Liver (tissue), 3 donors: ENCODE measurements at regions not wholly inside any gene's neighbourhood (a gene's known extent, or its start where the extent isn't known, plus 50 kb on each side); places are given as distances from the start of the nearest gene placed in this dataset.

Experiments
- ATF3 ChIP-seq: IDR thresholded peaks from 2 replicates; pipeline ENCODE4 v1.6.1; 2016; ENCODE audit warnings: antibody characterized with exemption
- EGR1 ChIP-seq, 2 donors: IDR thresholded peaks; 2 replicates each; pipeline ENCODE4 v1.6.1; 2016 to 2018; ENCODE audit warnings: antibody characterized with exemption in 2 of 2, low read depth in 2 of 2
- FOXA1 ChIP-seq: IDR thresholded peaks from 2 replicates; pipeline ENCODE4 v1.6.1; 2016; ENCODE audit warnings: antibody characterized with exemption
- FOXA2 ChIP-seq: IDR thresholded peaks from 2 replicates; pipeline ENCODE4 v1.6.1; 2016; ENCODE audit warnings: antibody characterized with exemption
- GABPA ChIP-seq, 2 donors: IDR thresholded peaks in 1 of 2; conservative IDR thresholded peaks in 1 of 2; 2 replicates each; pipeline ENCODE4 v1.6.1; 2016; ENCODE audit warnings: antibody characterized with exemption in 2 of 2, mild to moderate bottlenecking in 1 of 2, moderate library complexity in 1 of 2
- JUND ChIP-seq, 2 donors: IDR thresholded peaks; 2 replicates each; pipeline ENCODE4 v1.6.1; 2016; ENCODE audit warnings: antibody characterized with exemption in 2 of 2
- MAX ChIP-seq: IDR thresholded peaks from 2 replicates; pipeline ENCODE4 v1.6.1; 2016; ENCODE audit warnings: antibody characterized with exemption
- NR2F2 ChIP-seq: IDR thresholded peaks from 2 replicates; pipeline ENCODE4 v1.6.1; 2016; ENCODE audit warnings: antibody characterized with exemption
- RAD21 ChIP-seq, 2 donors: IDR thresholded peaks; 2 replicates each; pipeline ENCODE4 v1.6.1; 2016; ENCODE audit warnings: antibody characterized with exemption in 2 of 2, mild to moderate bottlenecking in 2 of 2
- REST ChIP-seq: IDR thresholded peaks from 2 replicates; pipeline ENCODE4 v1.6.1; 2016; ENCODE audit warnings: antibody characterized with exemption, mild to moderate bottlenecking
- RXRA ChIP-seq, 2 donors: IDR thresholded peaks; 2 replicates each; pipeline ENCODE4 v1.6.1; 2017 to 2018; ENCODE audit warnings: antibody characterized with exemption in 2 of 2, mild to moderate bottlenecking in 1 of 2
- TAF1 ChIP-seq: conservative IDR thresholded peaks from 2 replicates; pipeline ENCODE4 v1.6.1; 2016; ENCODE audit warnings: antibody characterized with exemption, mild to moderate bottlenecking
- YY1 ChIP-seq: IDR thresholded peaks from 2 replicates; pipeline ENCODE4 v1.6.1; 2016; ENCODE audit warnings: antibody characterized with exemption, mild to moderate bottlenecking
- TF ChIP-seq, protein P1 (sequence below): fragments of 150-350 bp; IDR thresholded peaks from 2 replicates; pipeline ENCODE4 v1.5.1; 2017; ENCODE audit warnings: improper control_type of control experiment, low read depth, low read length; ENCODE audit not compliant: missing input control
- donor health status: healthy.
- donor health status: healthy.

- no peak for TF ChIP-seq FOXA1
- TF ChIP-seq, protein P1, sequence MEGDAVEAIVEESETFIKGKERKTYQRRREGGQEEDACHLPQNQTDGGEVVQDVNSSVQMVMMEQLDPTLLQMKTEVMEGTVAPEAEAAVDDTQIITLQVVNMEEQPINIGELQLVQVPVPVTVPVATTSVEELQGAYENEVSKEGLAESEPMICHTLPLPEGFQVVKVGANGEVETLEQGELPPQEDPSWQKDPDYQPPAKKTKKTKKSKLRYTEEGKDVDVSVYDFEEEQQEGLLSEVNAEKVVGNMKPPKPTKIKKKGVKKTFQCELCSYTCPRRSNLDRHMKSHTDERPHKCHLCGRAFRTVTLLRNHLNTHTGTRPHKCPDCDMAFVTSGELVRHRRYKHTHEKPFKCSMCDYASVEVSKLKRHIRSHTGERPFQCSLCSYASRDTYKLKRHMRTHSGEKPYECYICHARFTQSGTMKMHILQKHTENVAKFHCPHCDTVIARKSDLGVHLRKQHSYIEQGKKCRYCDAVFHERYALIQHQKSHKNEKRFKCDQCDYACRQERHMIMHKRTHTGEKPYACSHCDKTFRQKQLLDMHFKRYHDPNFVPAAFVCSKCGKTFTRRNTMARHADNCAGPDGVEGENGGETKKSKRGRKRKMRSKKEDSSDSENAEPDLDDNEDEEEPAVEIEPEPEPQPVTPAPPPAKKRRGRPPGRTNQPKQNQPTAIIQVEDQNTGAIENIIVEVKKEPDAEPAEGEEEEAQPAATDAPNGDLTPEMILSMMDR = no peak
- TF ChIP-seq MAX = no peak
- no peak for TF ChIP-seq REST
- no peak for TF ChIP-seq ATF3
- no peak for TF ChIP-seq TAF1
- no peak for TF ChIP-seq YY1
- TF ChIP-seq JUND (IDR thresholded peaks at IDR 0.05) = no peak
- no peak for TF ChIP-seq RAD21 (IDR thresholded peaks at IDR 0.05)
- TF ChIP-seq FOXA2 = no peak
- no peak for TF ChIP-seq GABPA (IDR thresholded peaks at IDR 0.05 in 1 of 2, conservative IDR thresholded peaks at IDR 0.05 in 1 of 2)
- no peak for TF ChIP-seq NR2F2
- TF ChIP-seq EGR1 (IDR thresholded peaks at IDR 0.05; ENCODE audit: low read depth in 2 of 2) = no peak
- TF ChIP-seq RXRA (IDR thresholded peaks at IDR 0.05) = no peak
Observed at GRCh38 chr6:71130277-71130676, 158.3 kb upstream of the OGFRL1 start.
